ENCODE measurements at regions not wholly inside any gene's neighbourhood (a gene's known extent, or its start where the extent isn't known, plus 50 kb on each side); places are given as distances from the start of the nearest gene placed in this dataset.

- no peak for TF ChIP-seq ARNT (IDR thresholded peaks at IDR 0.05)
- no peak for TF ChIP-seq HDGF (IDR thresholded peaks at IDR 0.05; ENCODE audit: borderline replicate concordance)
- TF ChIP-seq ELF4 (IDR thresholded peaks at IDR 0.05): no peak
- no peak for TF ChIP-seq FOXM1 (IDR thresholded peaks at IDR 0.05; ENCODE audit: borderline replicate concordance)
- TF ChIP-seq FOXK2 (IDR thresholded peaks at IDR 0.05): no peak
Observed at GRCh38 chr11:130545449-130546072, 97.1 kb downstream of the ADAMTS15 start.

Measured in HEK293T (cell line).